ENCODE measurements at regions not wholly inside any gene's neighbourhood (a gene's known extent, or its start where the extent isn't known, plus 50 kb on each side); places are given as distances from the start of the nearest gene placed in this dataset.

- intact Hi-C loops (cut with DNase I) = no loop called here
- Histone ChIP-seq H3K36me3 (no peaks in the 10 kb centered on the region), H3K27ac (no peak overlapping the region), H3K9me3 (no peaks in the 10 kb centered on the region), H3K4me1 (ENCODE audit: insufficient read depth) (peaks cover 6% of the 10 kb centered on the region), H3K27me3 (no peaks in the 10 kb centered on the region), H3K4me3 (no peak overlapping the region)
- peak in 2 of 5 donors; percentile 22 to 45 for DNase-seq
- 1 to 11% (median 7%) methylated on average over 2 of the region's 2 CpGs for WGBS, 3 donors
- TF ChIP-seq CTCF (IDR thresholded peaks at IDR 0.05) (no peak), EP300 (IDR thresholded peaks at IDR 0.05) (no peak), POLR2A (IDR thresholded peaks at IDR 0.05) (no peak)
Measured at GRCh38 chr12:119245904-119246494, 67.3 kb downstream of the HSPB8 start.

- DNase-seq = no peak
- intact Hi-C loops (cut with DNase I) = no loop called here
- no peaks in the 10 kb centered on the region for H3K36me3 ChIP-seq
- peaks cover 6% of the 10 kb centered on the region for H3K4me1 ChIP-seq (ENCODE audit: insufficient read depth)
- no peaks in the 10 kb centered on the region for H3K27me3 ChIP-seq
- H3K27ac ChIP-seq = no peak overlapping the region
- TF ChIP-seq EP300 (IDR thresholded peaks at IDR 0.05) = no peak
- no peak for TF ChIP-seq CTCF (IDR thresholded peaks at IDR 0.05)
- TF ChIP-seq POLR2A (IDR thresholded peaks at IDR 0.05) = no peak
- no peaks in the 10 kb centered on the region for H3K9me3 ChIP-seq
- no peak overlapping the region for H3K4me3 ChIP-seq
- 64 to 65% (median 65%) methylated on average over 6 of the region's 6 CpGs for WGBS, 3 donors
Measured at GRCh38 chr12:119247007-119247719, 68.4 kb downstream of the HSPB8 start.

GRCh38 chr12:119247720-119248043 lies 69.0 kb downstream of the HSPB8 start:
- Histone ChIP-seq H3K27me3 (no peaks in the 10 kb centered on the region), H3K9me3 (no peaks in the 10 kb centered on the region), H3K27ac (no peak overlapping the region), H3K36me3 (no peaks in the 10 kb centered on the region), H3K4me1 (ENCODE audit: insufficient read depth) (peaks cover 6% of the 10 kb centered on the region), H3K4me3 (no peak overlapping the region)
- TF ChIP-seq POLR2A (IDR thresholded peaks at IDR 0.05) (no peak), CTCF (IDR thresholded peaks at IDR 0.05) (no peak)
- intact Hi-C loops (cut with DNase I) = no loop called here
- DNase-seq = no peak

GRCh38 chr12:119249383-119250155 lies 70.8 kb downstream of the HSPB8 start:
- Histone ChIP-seq H3K4me3 (no peak overlapping the region), H3K4me1 (ENCODE audit: insufficient read depth) (peaks cover 6% of the 10 kb centered on the region), H3K9me3 (no peaks in the 10 kb centered on the region), H3K27me3 (no peaks in the 10 kb centered on the region), H3K36me3 (no peaks in the 10 kb centered on the region), H3K27ac (no peak overlapping the region)
- intact Hi-C loops (cut with DNase I) = no loop called here
- TF ChIP-seq CTCF (IDR thresholded peaks at IDR 0.05) = no peak
- no peak for TF ChIP-seq POLR2A (IDR thresholded peaks at IDR 0.05)
- TF ChIP-seq EP300 (IDR thresholded peaks at IDR 0.05) = no peak
- WGBS, 3 donors = 73 to 76% (median 76%) methylated on average over 11 of the region's 11 CpGs
- DNase-seq = no peak
